ENCODE measurements at regions not wholly inside any gene's neighbourhood (a gene's known extent, or its start where the extent isn't known, plus 50 kb on each side); places are given as distances from the start of the nearest gene placed in this dataset.

- no peak overlapping the region for H3K9ac ChIP-seq (ENCODE audit: control insufficient read depth, insufficient read depth, low read length)
- no TSS peak for BruUV-seq (replicated peaks)
- no peaks in the 10 kb centered on the region for H3K9me3 ChIP-seq (replicated peaks; ENCODE audit: control insufficient read depth, insufficient read depth, low read length)
- H3K79me2 ChIP-seq (ENCODE audit: control insufficient read depth, insufficient read depth, low read length), result no peaks in the 10 kb centered on the region
- ATAC-seq, result no peak
- CTCF ChIA-PET, result no interaction called here
- 18% methylated on average over 3 of the region's 3 CpGs for WGBS (ENCODE audit: insufficient coverage, insufficient replicate concordance, low lambda C conversion rate, missing lambda C conversion rate)
- in situ Hi-C loops (cut with MboI) (no loop called here), intact Hi-C loops (cut with micrococcal nuclease; ENCODE audit: unreplicated experiment) (no loop called here)
- no peaks in the 10 kb centered on the region for H3K36me3 ChIP-seq (ENCODE audit: control insufficient read depth in 2 of 2, insufficient read depth in 2 of 2, low read length in 1 of 2)
- TF ChIP-seq LARP7 (IDR thresholded peaks at IDR 0.05) (no peak), FOS (IDR thresholded peaks at IDR 0.05; ENCODE audit: borderline replicate concordance, extremely low read depth, insufficient read length) (no peak), HDAC2 (IDR thresholded peaks at IDR 0.05) (no peak), CBX5 (IDR thresholded peaks at IDR 0.05; ENCODE audit: low read depth) (no peak), EED (IDR thresholded peaks at IDR 0.05; ENCODE audit: low read depth) (no peak), BCLAF1 (IDR thresholded peaks at IDR 0.05) (no peak), TARDBP (IDR thresholded peaks at IDR 0.05; ENCODE audit: borderline replicate concordance) (no peak), PAX5 (IDR thresholded peaks at IDR 0.05; ENCODE audit: borderline replicate concordance, low read depth, low read length) (no peak), ZNF207 (IDR thresholded peaks at IDR 0.05; ENCODE audit: borderline replicate concordance) (no peak), MTA3 (IDR thresholded peaks at IDR 0.05; ENCODE audit: borderline replicate concordance, low read length) (no peak), RB1 (IDR thresholded peaks at IDR 0.05; ENCODE audit: borderline replicate concordance) (no peak), NR2F1 (conservative IDR thresholded peaks at IDR 0.05) (no peak), ASH2L (IDR thresholded peaks at IDR 0.05; ENCODE audit: borderline replicate concordance, low read depth) (no peak)
- TF ChIP-seq, protein P1, sequence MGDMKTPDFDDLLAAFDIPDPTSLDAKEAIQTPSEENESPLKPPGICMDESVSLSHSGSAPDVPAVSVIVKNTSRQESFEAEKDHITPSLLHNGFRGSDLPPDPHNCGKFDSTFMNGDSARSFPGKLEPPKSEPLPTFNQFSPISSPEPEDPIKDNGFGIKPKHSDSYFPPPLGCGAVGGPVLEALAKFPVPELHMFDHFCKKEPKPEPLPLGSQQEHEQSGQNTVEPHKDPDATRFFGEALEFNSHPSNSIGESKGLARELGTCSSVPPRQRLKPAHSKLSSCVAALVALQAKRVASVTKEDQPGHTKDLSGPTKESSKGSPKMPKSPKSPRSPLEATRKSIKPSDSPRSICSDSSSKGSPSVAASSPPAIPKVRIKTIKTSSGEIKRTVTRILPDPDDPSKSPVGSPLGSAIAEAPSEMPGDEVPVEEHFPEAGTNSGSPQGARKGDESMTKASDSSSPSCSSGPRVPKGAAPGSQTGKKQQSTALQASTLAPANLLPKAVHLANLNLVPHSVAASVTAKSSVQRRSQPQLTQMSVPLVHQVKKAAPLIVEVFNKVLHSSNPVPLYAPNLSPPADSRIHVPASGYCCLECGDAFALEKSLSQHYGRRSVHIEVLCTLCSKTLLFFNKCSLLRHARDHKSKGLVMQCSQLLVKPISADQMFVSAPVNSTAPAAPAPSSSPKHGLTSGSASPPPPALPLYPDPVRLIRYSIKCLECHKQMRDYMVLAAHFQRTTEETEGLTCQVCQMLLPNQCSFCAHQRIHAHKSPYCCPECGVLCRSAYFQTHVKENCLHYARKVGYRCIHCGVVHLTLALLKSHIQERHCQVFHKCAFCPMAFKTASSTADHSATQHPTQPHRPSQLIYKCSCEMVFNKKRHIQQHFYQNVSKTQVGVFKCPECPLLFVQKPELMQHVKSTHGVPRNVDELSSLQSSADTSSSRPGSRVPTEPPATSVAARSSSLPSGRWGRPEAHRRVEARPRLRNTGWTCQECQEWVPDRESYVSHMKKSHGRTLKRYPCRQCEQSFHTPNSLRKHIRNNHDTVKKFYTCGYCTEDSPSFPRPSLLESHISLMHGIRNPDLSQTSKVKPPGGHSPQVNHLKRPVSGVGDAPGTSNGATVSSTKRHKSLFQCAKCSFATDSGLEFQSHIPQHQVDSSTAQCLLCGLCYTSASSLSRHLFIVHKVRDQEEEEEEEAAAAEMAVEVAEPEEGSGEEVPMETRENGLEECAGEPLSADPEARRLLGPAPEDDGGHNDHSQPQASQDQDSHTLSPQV (IDR thresholded peaks at IDR 0.05), result no peak
- TF ChIP-seq, protein P2, sequence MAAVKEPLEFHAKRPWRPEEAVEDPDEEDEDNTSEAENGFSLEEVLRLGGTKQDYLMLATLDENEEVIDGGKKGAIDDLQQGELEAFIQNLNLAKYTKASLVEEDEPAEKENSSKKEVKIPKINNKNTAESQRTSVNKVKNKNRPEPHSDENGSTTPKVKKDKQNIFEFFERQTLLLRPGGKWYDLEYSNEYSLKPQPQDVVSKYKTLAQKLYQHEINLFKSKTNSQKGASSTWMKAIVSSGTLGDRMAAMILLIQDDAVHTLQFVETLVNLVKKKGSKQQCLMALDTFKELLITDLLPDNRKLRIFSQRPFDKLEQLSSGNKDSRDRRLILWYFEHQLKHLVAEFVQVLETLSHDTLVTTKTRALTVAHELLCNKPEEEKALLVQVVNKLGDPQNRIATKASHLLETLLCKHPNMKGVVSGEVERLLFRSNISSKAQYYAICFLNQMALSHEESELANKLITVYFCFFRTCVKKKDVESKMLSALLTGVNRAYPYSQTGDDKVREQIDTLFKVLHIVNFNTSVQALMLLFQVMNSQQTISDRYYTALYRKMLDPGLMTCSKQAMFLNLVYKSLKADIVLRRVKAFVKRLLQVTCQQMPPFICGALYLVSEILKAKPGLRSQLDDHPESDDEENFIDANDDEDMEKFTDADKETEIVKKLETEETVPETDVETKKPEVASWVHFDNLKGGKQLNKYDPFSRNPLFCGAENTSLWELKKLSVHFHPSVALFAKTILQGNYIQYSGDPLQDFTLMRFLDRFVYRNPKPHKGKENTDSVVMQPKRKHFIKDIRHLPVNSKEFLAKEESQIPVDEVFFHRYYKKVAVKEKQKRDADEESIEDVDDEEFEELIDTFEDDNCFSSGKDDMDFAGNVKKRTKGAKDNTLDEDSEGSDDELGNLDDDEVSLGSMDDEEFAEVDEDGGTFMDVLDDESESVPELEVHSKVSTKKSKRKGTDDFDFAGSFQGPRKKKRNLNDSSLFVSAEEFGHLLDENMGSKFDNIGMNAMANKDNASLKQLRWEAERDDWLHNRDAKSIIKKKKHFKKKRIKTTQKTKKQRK (IDR thresholded peaks at IDR 0.05; ENCODE audit: low read depth, low read length), result no peak
- H3K27me3 ChIP-seq (replicated peaks in 1 of 2; ENCODE audit: control insufficient read depth in 2 of 2, insufficient read depth in 2 of 2, low read length in 1 of 2), result no peaks in the 10 kb centered on the region
- H3K4me2 ChIP-seq (ENCODE audit: control insufficient read depth, insufficient read depth), result no peak overlapping the region
- no peaks in the 10 kb centered on the region for H4K20me1 ChIP-seq (ENCODE audit: control insufficient read depth, insufficient read depth)
- no peak for DNase-seq (ENCODE audit: low read depth, low spot score)
- no peak overlapping the region for H2AFZ ChIP-seq (ENCODE audit: control insufficient read depth, low read depth, low read length)
- SMC1A ChIA-PET (ENCODE audit: uncharacterized antibody, unreplicated experiment), result interaction anchor here (1.0 kb wide), 1 partner anchor 624 kb away, joined by 4 read pairs; no protein-coding TSS in a partner anchor
- no peak overlapping the region for H3K27ac ChIP-seq (ENCODE audit: control insufficient read depth, insufficient read depth)
- RAD21 ChIA-PET (ENCODE audit: unreplicated experiment), result no interaction called here
- H3K4me3 ChIP-seq, result no peak overlapping the region
- FAIRE-seq, result no peak
- POLR2A ChIA-PET, result no interaction called here
- H3K4me1 ChIP-seq (ENCODE audit: control insufficient read depth, insufficient read depth, low read length), result no peaks in the 10 kb centered on the region
Observed at GRCh38 chr2:82007071-82007664, 1702.6 kb upstream of the LRRTM1 start.
